Lower leg skin (tissue), 4 donors: ENCODE measurements at regions not wholly inside any gene's neighbourhood (a gene's known extent, or its start where the extent isn't known, plus 50 kb on each side); places are given as distances from the start of the nearest gene placed in this dataset.
"Not testable (repeated sequence)": the region's sequence is repeated elsewhere in the genome, so short reads cannot be mapped to it uniquely, and the experiment has no call there.

Experiments
- DNase-seq, 2 donors: peaks; one replicate each; pipeline ENCODE4 v3.0.0-alpha.2; 2019; ENCODE audit warnings: low spot score in 2 of 2
- H3K4me3 ChIP-seq: fragments of 200-600 bp; sonication (generic); 2 replicates; pipeline ENCODE4 v1.5.1; 2017; ENCODE audit warnings: mild to moderate bottlenecking, low read depth; ENCODE audit not compliant: poor library complexity, severe bottlenecking
- CTCF ChIP-seq, 3 donors: fragments of 450-650 bp; IDR thresholded peaks; one replicate each; pipeline ENCODE4 v1.5.1; 2016; ENCODE audit warnings: antibody characterized with exemption in 3 of 3, mild to moderate bottlenecking in 3 of 3, moderate library complexity in 2 of 3
- POLR2A ChIP-seq, 2 donors: fragments of 450-650 bp; IDR thresholded peaks; one replicate each; pipeline ENCODE4 v1.6.1; 2016 to 2017; ENCODE audit warnings: antibody characterized with exemption in 2 of 2, mild to moderate bottlenecking in 1 of 2, moderate library complexity in 1 of 2
- WGBS, 2 donors: methylation state at CpG; one replicate each; pipeline ENCODE4 v1.1.5; 2018; 5-methylcytosine and 5-hydroxymethylcytosine counted together
- intact Hi-C: fragments of 100-400 bp; cut with DNase I; formaldehyde crosslinking; loops from one replicate; pipeline ENCODE4 v1.15.0; 2023; ENCODE audit warnings: low total_unique reads

GRCh38 chr1:221532071-221532773, 209.7 kb downstream of the DUSP10 start:
- WGBS, 2 donors = 92% methylated on average over 5 of the region's 5 CpGs
- TF ChIP-seq CTCF (IDR thresholded peaks at IDR 0.05) (no peak), POLR2A (IDR thresholded peaks at IDR 0.05) (no peak)
- H3K4me3 ChIP-seq = no peak overlapping the region
- intact Hi-C loops = no loop called here
- DNase-seq = no peak

GRCh38 chr1:221541296-221541695, 200.6 kb downstream of the DUSP10 start:
- H3K4me3 ChIP-seq = no peak overlapping the region
- no peak for DNase-seq
- no peak for TF ChIP-seq CTCF (IDR thresholded peaks at IDR 0.05)
- TF ChIP-seq POLR2A (IDR thresholded peaks at IDR 0.05) = no peak
- 90 to 94% methylated on average over 5 of the region's 5 CpGs for WGBS, 2 donors
- intact Hi-C loops = no loop called here

- intact Hi-C loops = no loop called here
- no peak overlapping the region for H3K4me3 ChIP-seq
- 37 to 45% methylated on average over 4 of the region's 4 CpGs for WGBS, 2 donors
- TF ChIP-seq POLR2A (IDR thresholded peaks at IDR 0.05) (no peak), CTCF (IDR thresholded peaks at IDR 0.05) (no peak)
- DNase-seq = no peak
Observed at GRCh38 chr1:221543529-221544120, 198.3 kb downstream of the DUSP10 start.

GRCh38 chr1:221548942-221549341, 192.9 kb downstream of the DUSP10 start:
- intact Hi-C loops = no loop called here
- no peak for DNase-seq
- H3K4me3 ChIP-seq = no peak overlapping the region
- WGBS, 2 donors = 94 to 95% methylated on average over 6 of the region's 6 CpGs
- TF ChIP-seq CTCF (IDR thresholded peaks at IDR 0.05) = no peak
- no peak for TF ChIP-seq POLR2A (IDR thresholded peaks at IDR 0.05)

- intact Hi-C loops = no loop called here
- TF ChIP-seq POLR2A (IDR thresholded peaks at IDR 0.05) (no peak), CTCF (IDR thresholded peaks at IDR 0.05) (no peak)
- no peak for DNase-seq
- H3K4me3 ChIP-seq = no peak overlapping the region
Observed at GRCh38 chr1:221549815-221550214, 192.1 kb downstream of the DUSP10 start.

GRCh38 chr1:221552792-221553191, 189.1 kb downstream of the DUSP10 start:
- intact Hi-C loops, H3K4me3 ChIP-seq, DNase-seq: not testable (repeated sequence)
- WGBS, 2 donors = 93 to 94% methylated on average over 8 of the region's 8 CpGs
